Neural progenitor cell (in vitro differentiated cells): ENCODE measurements at regions not wholly inside any gene's neighbourhood (a gene's known extent, or its start where the extent isn't known, plus 50 kb on each side); places are given as distances from the start of the nearest gene placed in this dataset.

Source experiments
- DNase-seq: peaks from one replicate; pipeline ENCODE4 v3.0.0-alpha.2; 2016; ENCODE audit warnings: low spot score
- H2AFZ ChIP-seq: fragments of 200-600 bp; sonication (generic); replicated peaks from 2 replicates; pipeline ENCODE4 v1.6.1; 2016; ENCODE audit warnings: antibody characterized with exemption
- H3F3A ChIP-seq: fragments of 200-600 bp; sonication (generic); 2 replicates; pipeline ENCODE4 v1.6.1; 2016; ENCODE audit warnings: antibody characterized with exemption, low read depth
- H3K27ac ChIP-seq: fragments of 200-600 bp; sonication (generic); 2 replicates; pipeline ENCODE4 v1.5.1; 2016; ENCODE audit warnings: mild to moderate bottlenecking
- H3K27me3 ChIP-seq: fragments of 200-600 bp; sonication (generic); 2 replicates; pipeline ENCODE4 v1.6.1; 2016; ENCODE audit warnings: mild to moderate bottlenecking, moderate library complexity
- H3K36me3 ChIP-seq: fragments of 200-600 bp; sonication (generic); 2 replicates; pipeline ENCODE4 v1.5.1; 2016
- H3K4me1 ChIP-seq: fragments of 200-600 bp; sonication (generic); 2 replicates; pipeline ENCODE4 v1.6.1; 2016; ENCODE audit warnings: mixed run types
- H3K4me2 ChIP-seq: fragments of 200-600 bp; sonication (generic); 2 replicates; pipeline ENCODE4 v1.6.1; 2016
- H3K4me3 ChIP-seq: fragments of 200-600 bp; sonication (generic); 2 replicates; pipeline ENCODE4 v1.5.1; 2016
- H3K79me2 ChIP-seq: fragments of 200-600 bp; sonication (generic); 2 replicates; pipeline ENCODE4 v1.6.1; 2016; ENCODE audit warnings: low read depth
- H3K9ac ChIP-seq: fragments of 200-600 bp; sonication (generic); 2 replicates; pipeline ENCODE4 v1.6.1; 2016
- H3K9me3 ChIP-seq: fragments of 200-600 bp; sonication (generic); 2 replicates; pipeline ENCODE4 v1.5.1; 2016; ENCODE audit warnings: low read depth
- H4K20me1 ChIP-seq: fragments of 200-600 bp; sonication (generic); 2 replicates; pipeline ENCODE4 v1.6.1; 2016; ENCODE audit warnings: low read depth
- H3K27ac Mint-ChIP-seq: 3 replicates; pipeline ENCODE4 v1.8.0; 2021; ENCODE audit warnings: mixed read lengths
- H3K27me3 Mint-ChIP-seq: 2 replicates; pipeline ENCODE4 v1.8.0; 2022; ENCODE audit warnings: low read depth, mild to moderate bottlenecking, inconsistent platforms, moderate library complexity, mixed read lengths; ENCODE audit not compliant: insufficient read depth
- H3K36me3 Mint-ChIP-seq: 3 replicates; pipeline ENCODE4 v1.8.0; 2021; ENCODE audit warnings: mixed read lengths
- H3K4me1 Mint-ChIP-seq: 3 replicates; pipeline ENCODE4 v1.8.0; 2021; ENCODE audit warnings: mixed read lengths
- H3K4me3 Mint-ChIP-seq: 3 replicates; pipeline ENCODE4 v1.8.0; 2021; ENCODE audit warnings: mild to moderate bottlenecking, moderate library complexity, mixed read lengths
- H3K9me3 Mint-ChIP-seq: 3 replicates; pipeline ENCODE4 v1.8.0; 2020; ENCODE audit warnings: mixed read lengths
- EZH2 ChIP-seq: fragments of 200-600 bp; sonication (generic); IDR thresholded peaks from 2 replicates; pipeline ENCODE4 v1.6.1; 2017; ENCODE audit warnings: antibody characterized with exemption, mild to moderate bottlenecking, moderate library complexity
- EZH2phosphoT487 ChIP-seq: fragments of 200-600 bp; sonication (generic); IDR thresholded peaks from 2 replicates; pipeline ENCODE4 v1.6.1; 2017; ENCODE audit warnings: antibody characterized with exemption
- TF ChIP-seq, protein P1 (sequence below): fragments of 200-600 bp; sonication (generic); IDR thresholded peaks from 2 replicates; pipeline ENCODE4 v1.5.1; 2017; ENCODE audit warnings: antibody characterized with exemption, mild to moderate bottlenecking

DNA sequence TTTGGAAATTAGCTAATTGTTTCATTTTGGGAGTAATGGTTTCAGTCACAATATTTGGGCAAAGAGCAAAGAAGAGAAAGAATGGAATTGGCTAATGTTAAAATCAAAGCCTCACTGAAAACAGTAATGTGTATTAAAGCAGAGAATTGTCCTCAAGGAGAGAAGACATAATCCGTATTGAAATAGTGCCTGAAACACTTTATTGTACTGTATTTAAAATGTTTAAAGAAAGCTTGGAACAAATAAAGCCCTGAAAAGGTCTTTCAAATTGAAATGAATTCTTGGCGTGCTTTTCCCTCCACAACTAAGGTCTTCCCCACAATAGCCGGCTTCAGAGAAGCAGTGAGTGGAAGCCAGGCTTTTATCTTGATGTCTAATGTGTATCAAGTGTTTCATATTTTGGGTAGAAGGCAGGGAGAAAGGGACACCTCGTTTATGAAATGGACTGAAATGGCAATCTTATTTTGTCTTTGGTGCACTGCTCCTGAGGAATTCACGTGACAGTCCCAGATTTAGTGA lies 212.9 kb upstream of the CRY1 start:
- Histone ChIP-seq H3K4me3 (peak overlapping the region; percentile 6), H2AFZ (peak overlapping the region; percentile 39), H3K9ac (no peak overlapping the region), H3K4me2 (peak overlapping the region; percentile 67), H3F3A (peaks cover 13% of the 10 kb centered on the region), H3K36me3 (no peaks in the 10 kb centered on the region), H3K27ac (peak overlapping the region; percentile 68), H3K9me3 (peaks cover 4% of the 10 kb centered on the region), H3K4me1 (peaks cover 17% of the 10 kb centered on the region), H3K27me3 (no peaks in the 10 kb centered on the region), H4K20me1 (no peaks in the 10 kb centered on the region), H3K79me2 (no peaks in the 10 kb centered on the region)
- H3K27me3 Mint-ChIP-seq = peaks cover 13% of the 10 kb centered on the region
- H3K27ac Mint-ChIP-seq = no peak overlapping the region
- H3K36me3 Mint-ChIP-seq = no peaks in the 10 kb centered on the region
- no peaks in the 10 kb centered on the region for H3K9me3 Mint-ChIP-seq
- TF ChIP-seq, protein P1, sequence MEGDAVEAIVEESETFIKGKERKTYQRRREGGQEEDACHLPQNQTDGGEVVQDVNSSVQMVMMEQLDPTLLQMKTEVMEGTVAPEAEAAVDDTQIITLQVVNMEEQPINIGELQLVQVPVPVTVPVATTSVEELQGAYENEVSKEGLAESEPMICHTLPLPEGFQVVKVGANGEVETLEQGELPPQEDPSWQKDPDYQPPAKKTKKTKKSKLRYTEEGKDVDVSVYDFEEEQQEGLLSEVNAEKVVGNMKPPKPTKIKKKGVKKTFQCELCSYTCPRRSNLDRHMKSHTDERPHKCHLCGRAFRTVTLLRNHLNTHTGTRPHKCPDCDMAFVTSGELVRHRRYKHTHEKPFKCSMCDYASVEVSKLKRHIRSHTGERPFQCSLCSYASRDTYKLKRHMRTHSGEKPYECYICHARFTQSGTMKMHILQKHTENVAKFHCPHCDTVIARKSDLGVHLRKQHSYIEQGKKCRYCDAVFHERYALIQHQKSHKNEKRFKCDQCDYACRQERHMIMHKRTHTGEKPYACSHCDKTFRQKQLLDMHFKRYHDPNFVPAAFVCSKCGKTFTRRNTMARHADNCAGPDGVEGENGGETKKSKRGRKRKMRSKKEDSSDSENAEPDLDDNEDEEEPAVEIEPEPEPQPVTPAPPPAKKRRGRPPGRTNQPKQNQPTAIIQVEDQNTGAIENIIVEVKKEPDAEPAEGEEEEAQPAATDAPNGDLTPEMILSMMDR = no peak
- TF ChIP-seq EZH2 = peak; percentile 27
- no peak for TF ChIP-seq EZH2phosphoT487
- H3K4me1 Mint-ChIP-seq = peaks cover 6% of the 10 kb centered on the region
- no peak overlapping the region for H3K4me3 Mint-ChIP-seq
- DNase-seq = peak; percentile 62

DNA sequence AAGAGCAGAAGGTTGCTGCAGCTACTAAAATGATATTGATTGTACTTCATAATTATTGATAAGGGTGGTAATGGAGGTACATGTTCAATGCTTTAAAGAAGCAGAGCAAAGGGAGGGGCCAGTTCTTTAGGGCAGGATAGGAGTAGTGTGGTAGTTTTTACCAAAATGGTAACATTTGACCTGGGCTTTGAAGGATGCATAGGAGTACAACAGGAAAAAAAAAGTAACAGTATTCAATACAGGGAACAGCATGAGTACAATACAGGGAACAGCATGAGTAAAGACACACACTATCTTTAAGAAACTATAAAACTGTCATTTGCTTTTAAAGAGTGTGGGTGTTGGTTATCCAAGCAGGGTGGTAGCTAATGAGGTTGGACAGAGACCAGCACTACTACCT lies 215.0 kb upstream of the CRY1 start:
- no peak overlapping the region for H3K27ac Mint-ChIP-seq
- no peaks in the 10 kb centered on the region for H3K36me3 Mint-ChIP-seq
- peaks cover 17% of the 10 kb centered on the region for H3K4me1 ChIP-seq
- TF ChIP-seq EZH2phosphoT487 = no peak
- H3K9me3 ChIP-seq = peaks cover 4% of the 10 kb centered on the region
- no peaks in the 10 kb centered on the region for H4K20me1 ChIP-seq
- no peak overlapping the region for H3K4me3 Mint-ChIP-seq
- no peaks in the 10 kb centered on the region for H3K9me3 Mint-ChIP-seq
- H3K4me3 ChIP-seq = no peak overlapping the region
- no peak for DNase-seq
- no peak overlapping the region for H2AFZ ChIP-seq
- peaks cover 11% of the 10 kb centered on the region for H3K27me3 Mint-ChIP-seq
- H3K9ac ChIP-seq = no peak overlapping the region
- peaks cover 13% of the 10 kb centered on the region for H3F3A ChIP-seq
- no peak overlapping the region for H3K27ac ChIP-seq
- H3K79me2 ChIP-seq = no peaks in the 10 kb centered on the region
- no peaks in the 10 kb centered on the region for H3K36me3 ChIP-seq
- peaks cover 6% of the 10 kb centered on the region for H3K4me1 Mint-ChIP-seq
- H3K27me3 ChIP-seq = no peaks in the 10 kb centered on the region
- no peak overlapping the region for H3K4me2 ChIP-seq

DNA sequence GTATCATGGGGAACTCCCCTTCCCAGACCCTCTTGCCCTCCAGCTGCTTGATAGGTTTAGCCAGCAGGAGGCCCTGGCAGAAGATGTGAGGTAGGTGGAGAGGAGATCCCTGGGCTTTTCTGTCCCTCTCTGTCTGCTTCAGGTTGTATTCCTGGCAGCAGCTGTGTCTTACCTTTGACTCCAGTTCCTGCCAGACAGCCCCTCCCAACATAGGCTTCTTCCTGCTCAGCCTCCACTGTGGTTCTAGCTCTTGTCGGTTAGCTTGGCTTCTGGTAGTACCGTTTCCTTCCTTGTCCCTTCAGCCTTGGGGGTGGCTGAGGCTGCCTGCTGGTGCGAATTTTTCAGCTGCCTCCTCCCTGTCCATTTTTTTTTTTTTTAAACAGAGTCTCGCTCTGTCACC lies 215.7 kb upstream of the CRY1 start:
- peaks cover 11% of the 10 kb centered on the region for H3K27me3 Mint-ChIP-seq
- H3K27ac Mint-ChIP-seq = no peak overlapping the region
- no peak overlapping the region for H3K4me3 ChIP-seq
- no peak overlapping the region for H3K27ac ChIP-seq
- no peaks in the 10 kb centered on the region for H3K36me3 ChIP-seq
- H3K36me3 Mint-ChIP-seq = no peaks in the 10 kb centered on the region
- peaks cover 6% of the 10 kb centered on the region for H3K4me1 Mint-ChIP-seq
- no peak overlapping the region for H3K4me3 Mint-ChIP-seq
- H2AFZ ChIP-seq = no peak overlapping the region
- H3K79me2 ChIP-seq = no peaks in the 10 kb centered on the region
- no peak for DNase-seq
- peaks cover 17% of the 10 kb centered on the region for H3K4me1 ChIP-seq
- no peaks in the 10 kb centered on the region for H4K20me1 ChIP-seq
- H3K4me2 ChIP-seq = no peak overlapping the region
- no peaks in the 10 kb centered on the region for H3K9me3 Mint-ChIP-seq
- H3K9ac ChIP-seq = no peak overlapping the region
- H3K27me3 ChIP-seq = peaks cover under 1% of the 10 kb centered on the region
- peaks cover 13% of the 10 kb centered on the region for H3F3A ChIP-seq
- H3K9me3 ChIP-seq = peaks cover 4% of the 10 kb centered on the region
- TF ChIP-seq EZH2 = no peak
- TF ChIP-seq EZH2phosphoT487 = no peak
- TF ChIP-seq, protein P1 = no peak

DNA sequence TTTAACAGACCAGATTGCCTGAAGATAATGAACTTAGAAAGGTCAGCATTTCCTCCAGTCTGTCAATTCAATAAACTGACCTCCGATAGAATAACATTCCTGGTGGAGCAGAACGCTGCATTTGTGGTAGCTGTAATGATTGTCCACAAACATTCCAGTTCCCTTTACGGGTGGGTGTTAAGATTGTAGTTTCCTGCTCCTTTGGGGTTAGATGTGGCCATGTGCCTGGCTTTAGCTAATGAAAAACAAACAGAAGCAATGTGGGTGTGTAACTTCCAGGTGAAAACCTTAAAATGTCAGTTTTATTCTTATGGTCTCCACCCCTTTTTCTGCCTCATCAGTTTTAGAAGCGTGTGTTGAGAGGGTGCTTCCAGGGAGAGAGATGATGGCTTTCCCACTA lies 217.3 kb upstream of the CRY1 start:
- H3K4me2 ChIP-seq = no peak overlapping the region
- H3F3A ChIP-seq = peaks cover 11% of the 10 kb centered on the region
- Mint-ChIP-seq H3K4me1 (peaks cover 6% of the 10 kb centered on the region), H3K36me3 (no peaks in the 10 kb centered on the region), H3K27ac (no peak overlapping the region), H3K27me3 (peaks cover 12% of the 10 kb centered on the region), H3K9me3 (no peaks in the 10 kb centered on the region), H3K4me3 (no peak overlapping the region)
- H3K36me3 ChIP-seq = no peaks in the 10 kb centered on the region
- H3K9ac ChIP-seq = no peak overlapping the region
- no peaks in the 10 kb centered on the region for H4K20me1 ChIP-seq
- H3K27ac ChIP-seq = no peak overlapping the region
- peaks cover 13% of the 10 kb centered on the region for H3K4me1 ChIP-seq
- TF ChIP-seq EZH2phosphoT487 = no peak
- no peak for TF ChIP-seq EZH2
- TF ChIP-seq, protein P1 = no peak
- DNase-seq = no peak
- H2AFZ ChIP-seq = no peak overlapping the region
- H3K27me3 ChIP-seq = peaks cover 17% of the 10 kb centered on the region
- H3K4me3 ChIP-seq = no peak overlapping the region
- H3K79me2 ChIP-seq = no peaks in the 10 kb centered on the region
- no peaks in the 10 kb centered on the region for H3K9me3 ChIP-seq
